ENCODE measurements at regions not wholly inside any gene's neighbourhood (a gene's known extent, or its start where the extent isn't known, plus 50 kb on each side); places are given as distances from the start of the nearest gene placed in this dataset.

DNA sequence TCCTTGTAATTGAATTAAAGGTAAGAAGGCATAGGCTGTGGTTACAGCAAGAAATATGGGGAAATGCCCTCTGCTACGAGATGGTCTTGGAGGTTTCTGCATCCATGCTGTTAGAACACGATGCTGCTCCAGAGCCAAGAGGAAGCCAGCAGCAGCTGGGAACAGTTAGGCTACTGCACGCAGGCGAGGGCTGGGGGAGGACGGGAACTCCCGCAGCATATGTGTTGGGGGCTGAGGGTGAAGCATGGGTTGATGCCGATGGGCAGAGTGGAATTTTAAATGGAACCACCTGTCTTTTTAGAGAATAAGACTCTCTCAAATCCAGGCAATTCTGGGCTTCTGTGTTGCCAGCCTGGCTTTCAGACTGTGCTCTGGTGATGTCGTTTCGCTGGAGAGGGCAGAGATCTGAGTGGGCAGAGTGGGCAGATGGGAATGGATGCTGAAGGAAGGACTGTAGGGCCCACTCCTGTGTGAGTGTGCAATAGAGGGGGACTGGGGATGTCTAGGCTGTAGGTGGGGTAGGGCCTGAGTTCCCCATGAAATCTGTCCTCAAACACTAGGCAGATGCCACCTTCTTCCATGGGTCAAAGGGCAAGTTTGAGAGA is 417.0 kb upstream of the TPM1 start:
- no peak overlapping the region for H3K27ac ChIP-seq
- no peak for TF ChIP-seq ZFX (IDR thresholded peaks at IDR 0.05)
- TF ChIP-seq, protein P1, sequence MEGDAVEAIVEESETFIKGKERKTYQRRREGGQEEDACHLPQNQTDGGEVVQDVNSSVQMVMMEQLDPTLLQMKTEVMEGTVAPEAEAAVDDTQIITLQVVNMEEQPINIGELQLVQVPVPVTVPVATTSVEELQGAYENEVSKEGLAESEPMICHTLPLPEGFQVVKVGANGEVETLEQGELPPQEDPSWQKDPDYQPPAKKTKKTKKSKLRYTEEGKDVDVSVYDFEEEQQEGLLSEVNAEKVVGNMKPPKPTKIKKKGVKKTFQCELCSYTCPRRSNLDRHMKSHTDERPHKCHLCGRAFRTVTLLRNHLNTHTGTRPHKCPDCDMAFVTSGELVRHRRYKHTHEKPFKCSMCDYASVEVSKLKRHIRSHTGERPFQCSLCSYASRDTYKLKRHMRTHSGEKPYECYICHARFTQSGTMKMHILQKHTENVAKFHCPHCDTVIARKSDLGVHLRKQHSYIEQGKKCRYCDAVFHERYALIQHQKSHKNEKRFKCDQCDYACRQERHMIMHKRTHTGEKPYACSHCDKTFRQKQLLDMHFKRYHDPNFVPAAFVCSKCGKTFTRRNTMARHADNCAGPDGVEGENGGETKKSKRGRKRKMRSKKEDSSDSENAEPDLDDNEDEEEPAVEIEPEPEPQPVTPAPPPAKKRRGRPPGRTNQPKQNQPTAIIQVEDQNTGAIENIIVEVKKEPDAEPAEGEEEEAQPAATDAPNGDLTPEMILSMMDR (conservative IDR thresholded peaks at IDR 0.05): no peak

- H3K27ac ChIP-seq: no peak overlapping the region
- TF ChIP-seq ZFX (IDR thresholded peaks at IDR 0.05): no peak
- TF ChIP-seq, protein P1 (conservative IDR thresholded peaks at IDR 0.05): no peak
Observed at GRCh38 chr15:62626903-62627302, 415.6 kb upstream of the TPM1 start.

- H3K27ac ChIP-seq: no peak overlapping the region
- no peak for TF ChIP-seq ZFX (IDR thresholded peaks at IDR 0.05)
- TF ChIP-seq, protein P1 (conservative IDR thresholded peaks at IDR 0.05): no peak
Observed at GRCh38 chr15:62631076-62631724, 411.3 kb upstream of the TPM1 start.

DNA sequence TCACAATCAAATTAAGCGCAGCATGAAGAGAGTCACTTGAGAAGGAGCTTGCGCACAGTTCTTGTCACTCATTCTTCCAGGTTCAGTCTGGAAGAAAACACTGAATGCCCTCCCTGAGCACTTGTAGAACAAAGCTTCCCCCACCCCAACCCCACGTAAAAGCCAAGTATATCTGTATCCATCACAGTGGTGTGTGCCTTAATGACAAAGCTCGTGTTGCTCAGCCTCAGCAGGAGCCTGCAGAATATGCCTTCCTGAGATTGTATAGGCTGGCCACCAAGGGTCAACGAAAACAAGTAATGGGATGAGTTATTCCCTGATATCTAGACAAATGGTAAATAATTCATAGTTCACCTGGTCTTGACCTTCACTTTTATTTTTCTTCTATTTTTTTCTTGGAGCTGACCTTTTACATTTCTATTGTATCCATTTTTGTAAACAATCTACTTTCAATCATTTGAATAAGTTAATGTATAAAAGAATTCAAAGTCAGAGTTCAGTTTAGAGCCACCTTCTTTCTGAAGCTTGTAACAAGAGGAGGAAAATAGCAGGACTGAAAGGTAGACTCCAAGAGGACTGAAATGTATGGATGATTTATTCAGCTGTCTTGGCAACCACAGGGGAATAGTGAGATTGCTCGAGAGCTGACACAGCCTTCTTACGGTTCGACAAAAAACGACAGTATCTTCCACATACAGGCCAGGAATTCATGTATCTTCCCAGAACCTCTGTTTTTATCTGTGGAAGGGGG is 405.5 kb upstream of the TPM1 start:
- no peak for TF ChIP-seq ZFX (IDR thresholded peaks at IDR 0.05)
- TF ChIP-seq, protein P1 (conservative IDR thresholded peaks at IDR 0.05): no peak
- no peak overlapping the region for H3K27ac ChIP-seq

DNA sequence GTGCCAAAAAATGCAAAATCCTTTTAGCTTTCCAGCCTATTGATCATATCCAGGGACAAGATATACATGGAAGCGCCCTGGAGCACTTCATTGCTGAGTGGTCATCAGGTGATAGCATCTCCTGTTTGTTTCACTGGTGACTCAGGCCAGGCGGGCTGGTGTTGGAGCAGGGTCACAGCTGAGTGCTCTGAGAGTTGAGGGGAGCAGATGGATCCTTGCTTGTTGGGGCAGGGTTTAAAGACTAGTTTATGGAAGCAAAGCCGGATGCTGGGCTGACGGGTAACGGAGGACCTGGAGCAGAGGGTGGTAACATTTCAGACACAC is 405.0 kb upstream of the TPM1 start:
- no peak for TF ChIP-seq ZFX (IDR thresholded peaks at IDR 0.05)
- TF ChIP-seq, protein P1 (conservative IDR thresholded peaks at IDR 0.05): no peak
- no peak overlapping the region for H3K27ac ChIP-seq

DNA sequence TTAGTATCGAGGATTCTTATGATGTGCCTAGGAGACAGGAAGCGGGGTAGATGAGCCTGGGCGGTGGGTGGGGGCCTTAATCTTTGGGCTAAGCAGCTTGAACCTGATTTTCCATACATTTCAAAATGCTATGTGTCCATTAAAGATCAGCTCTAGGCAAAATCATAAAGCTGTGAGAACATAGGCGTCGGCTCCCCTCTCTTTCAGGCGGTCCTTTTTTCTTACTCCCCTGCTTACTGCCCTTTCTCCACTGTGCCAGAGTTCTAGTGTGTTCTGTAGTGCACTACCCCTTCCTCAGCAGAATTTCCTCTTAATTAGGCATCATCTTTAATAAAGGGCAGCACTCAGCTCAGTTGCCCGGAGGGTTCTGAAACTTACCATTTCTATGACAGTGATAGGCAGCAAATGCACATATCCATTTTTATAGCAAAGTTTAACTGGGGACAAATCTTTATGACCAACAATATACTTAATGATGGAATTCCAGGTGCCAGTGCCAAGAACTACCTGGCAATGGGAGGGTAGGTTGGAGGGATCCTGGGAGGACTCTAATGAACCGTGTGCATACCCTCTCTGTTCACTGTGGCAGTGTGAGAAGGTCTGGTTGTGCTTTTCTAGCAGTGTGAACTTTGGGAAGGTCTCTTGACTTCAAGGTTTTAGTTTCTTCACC is 404.5 kb upstream of the TPM1 start:
- no peak overlapping the region for H3K27ac ChIP-seq
- TF ChIP-seq, protein P1 (conservative IDR thresholded peaks at IDR 0.05): no peak
- no peak for TF ChIP-seq ZFX (IDR thresholded peaks at IDR 0.05)

GRCh38 chr15:62639432-62639831 is 403.1 kb upstream of the TPM1 start:
- H3K27ac ChIP-seq: no peak overlapping the region
- TF ChIP-seq ZFX (IDR thresholded peaks at IDR 0.05): no peak
- TF ChIP-seq, protein P1 (conservative IDR thresholded peaks at IDR 0.05): no peak
